Activated CD8-positive, alpha-beta memory T cell treated with anti-CD3 and anti-CD28 coated beads, Interleukin-2, amount 10 ng/mL, durations not matched to agents 7 days and 5 days (primary cell): ENCODE measurements at regions not wholly inside any gene's neighbourhood (a gene's known extent, or its start where the extent isn't known, plus 50 kb on each side); places are given as distances from the start of the nearest gene placed in this dataset.

Source experiments
- ATAC-seq: fragments of 150-1000 bp; cut with Tn5 transposase; one replicate; pipeline ENCODE4 v1.10.0; 2021; ENCODE audit warnings: moderate library complexity
- CTCF ChIA-PET: fragments of 350-600 bp; sonication (Branson Sonifier 250); formaldehyde crosslinking; loops from one replicate; lab custom pipeline; 2021; ENCODE audit warnings: antibody characterized with exemption; lab: Charles Lee
- DNase-seq: peaks from one replicate; pipeline ENCODE4 v3.0.0-alpha.2; 2020
- H3K27ac Mint-ChIP-seq: one replicate; pipeline ENCODE4 v1.8.0; 2021; ENCODE audit warnings: mild to moderate bottlenecking, mixed read lengths
- H3K27me3 Mint-ChIP-seq: one replicate; pipeline ENCODE4 v1.8.0; 2021; ENCODE audit warnings: mixed read lengths
- H3K36me3 Mint-ChIP-seq: one replicate; pipeline ENCODE4 v1.8.0; 2021; ENCODE audit warnings: mild to moderate bottlenecking, mixed read lengths
- H3K4me1 Mint-ChIP-seq: one replicate; pipeline ENCODE4 v1.8.0; 2021; ENCODE audit warnings: mixed read lengths
- H3K4me3 Mint-ChIP-seq: one replicate; pipeline ENCODE4 v1.8.0; 2021; ENCODE audit warnings: mild to moderate bottlenecking, moderate library complexity, mixed read lengths
- H3K9me3 Mint-ChIP-seq: one replicate; pipeline ENCODE4 v1.8.0; 2022; ENCODE audit warnings: low read depth, mixed read lengths

- ATAC-seq (no peak), DNase-seq (no peak)
- Mint-ChIP-seq H3K27ac (no peak overlapping the region), H3K9me3 (no peaks in the 10 kb centered on the region), H3K4me3 (no peak overlapping the region), H3K36me3 (no peaks in the 10 kb centered on the region), H3K27me3 (no peaks in the 10 kb centered on the region), H3K4me1 (no peaks in the 10 kb centered on the region)
- CTCF ChIA-PET: no interaction called here
Measured at GRCh38 chr18:10239991-10240634, 214.3 kb upstream of the APCDD1 start.

DNA sequence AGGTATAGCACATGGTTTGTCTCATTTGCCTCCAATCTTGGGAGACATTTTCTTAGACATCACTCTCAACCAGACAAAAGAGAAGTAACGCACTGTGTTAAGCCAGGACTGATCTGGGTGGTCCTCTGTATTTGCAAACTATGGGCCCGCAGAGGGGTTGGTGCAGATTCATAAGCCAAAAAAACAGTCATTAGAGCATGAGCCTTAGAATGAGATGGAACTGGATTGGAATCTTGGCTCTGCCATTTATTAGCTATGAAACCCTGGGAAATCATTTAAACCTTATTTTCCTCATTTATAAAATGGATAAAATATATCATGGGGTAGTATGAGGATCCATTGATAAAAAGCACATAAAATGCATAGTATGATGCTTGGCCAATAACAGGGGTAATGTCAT, 213.5 kb upstream of the APCDD1 start:
- Mint-ChIP-seq H3K36me3 (no peaks in the 10 kb centered on the region), H3K4me1 (no peaks in the 10 kb centered on the region), H3K27me3 (no peaks in the 10 kb centered on the region), H3K4me3 (no peak overlapping the region), H3K27ac (no peak overlapping the region), H3K9me3 (no peaks in the 10 kb centered on the region)
- CTCF ChIA-PET: no interaction called here
- ATAC-seq: no peak
- no peak for DNase-seq

DNA sequence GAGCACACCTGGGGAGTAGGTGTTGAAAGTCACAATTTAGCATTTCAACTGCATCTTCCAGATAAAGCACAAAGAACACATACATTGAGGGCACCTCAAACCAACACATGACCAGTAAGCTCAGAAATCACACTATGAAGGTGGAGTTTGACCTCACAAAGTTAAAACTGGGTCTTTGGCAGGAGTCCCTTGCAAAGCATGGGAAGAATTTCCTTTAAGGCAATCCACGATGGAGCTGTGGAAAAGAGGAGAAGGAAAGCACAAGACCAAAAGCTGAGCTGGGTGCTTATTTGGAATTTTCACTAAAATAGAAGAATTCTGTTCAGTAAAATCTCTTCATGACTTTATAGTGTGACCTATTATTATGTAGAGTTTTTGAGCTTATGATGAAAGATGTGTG, 212.9 kb upstream of the APCDD1 start:
- Mint-ChIP-seq H3K36me3 (no peaks in the 10 kb centered on the region), H3K27ac (no peak overlapping the region), H3K9me3 (no peaks in the 10 kb centered on the region), H3K4me1 (no peaks in the 10 kb centered on the region), H3K27me3 (no peaks in the 10 kb centered on the region), H3K4me3 (no peak overlapping the region)
- DNase-seq (no peak), ATAC-seq (no peak)
- CTCF ChIA-PET: no interaction called here

DNA sequence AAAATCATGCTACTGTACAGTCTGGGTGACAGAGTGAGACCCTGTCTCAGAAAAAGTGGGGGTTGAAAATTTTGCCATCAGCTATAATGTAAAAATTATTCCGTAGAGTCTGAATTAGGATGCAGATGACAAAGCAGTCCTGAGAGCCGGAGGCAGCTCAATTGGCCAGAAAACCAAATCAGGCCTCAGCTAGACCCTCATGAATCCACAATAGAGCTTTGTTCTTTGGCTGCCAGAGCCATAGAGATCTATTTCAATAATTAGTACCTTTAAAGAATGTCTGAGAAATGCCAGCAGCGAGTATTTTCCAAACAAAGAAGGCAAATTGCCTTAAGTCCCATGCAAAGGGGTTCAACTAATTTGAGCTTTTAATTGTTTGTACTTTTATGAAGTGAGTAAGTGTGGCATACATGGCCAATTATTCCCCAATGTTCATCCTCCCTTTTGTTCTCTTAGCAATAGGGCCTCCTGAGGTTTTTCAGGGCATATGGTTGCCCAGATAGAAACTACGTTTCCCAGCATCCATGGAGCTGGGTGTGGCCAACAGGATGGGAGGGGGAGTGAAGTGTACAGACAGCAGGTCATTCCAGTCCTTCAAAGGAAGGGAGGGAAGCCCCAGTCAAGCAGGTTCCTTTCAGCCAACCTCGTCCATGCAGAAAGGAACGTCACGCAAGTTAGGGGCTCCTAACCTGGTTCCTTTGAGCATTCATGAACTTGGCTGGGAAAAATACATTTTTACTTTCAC, 211.3 kb upstream of the APCDD1 start:
- no peak for ATAC-seq
- no peaks in the 10 kb centered on the region for H3K36me3 Mint-ChIP-seq
- no peak overlapping the region for H3K27ac Mint-ChIP-seq
- DNase-seq: no peak
- CTCF ChIA-PET: no interaction called here
- H3K9me3 Mint-ChIP-seq: no peaks in the 10 kb centered on the region
- H3K27me3 Mint-ChIP-seq: no peaks in the 10 kb centered on the region
- H3K4me1 Mint-ChIP-seq: no peaks in the 10 kb centered on the region
- H3K4me3 Mint-ChIP-seq: no peak overlapping the region

GRCh38 chr18:10244341-10244740, 210.1 kb upstream of the APCDD1 start:
- no peaks in the 10 kb centered on the region for H3K36me3 Mint-ChIP-seq
- no peak overlapping the region for H3K27ac Mint-ChIP-seq
- H3K4me1 Mint-ChIP-seq: no peaks in the 10 kb centered on the region
- no peaks in the 10 kb centered on the region for H3K27me3 Mint-ChIP-seq
- DNase-seq (no peak), ATAC-seq (no peak)
- CTCF ChIA-PET: no interaction called here
- no peaks in the 10 kb centered on the region for H3K9me3 Mint-ChIP-seq
- H3K4me3 Mint-ChIP-seq: no peak overlapping the region

GRCh38 chr18:10245031-10245845, 209.2 kb upstream of the APCDD1 start:
- DNase-seq (no peak), ATAC-seq (no peak)
- no peaks in the 10 kb centered on the region for H3K27me3 Mint-ChIP-seq
- CTCF ChIA-PET: no interaction called here
- no peaks in the 10 kb centered on the region for H3K36me3 Mint-ChIP-seq
- H3K4me1 Mint-ChIP-seq: no peaks in the 10 kb centered on the region
- no peak overlapping the region for H3K27ac Mint-ChIP-seq
- H3K4me3 Mint-ChIP-seq: no peak overlapping the region
- H3K9me3 Mint-ChIP-seq: no peaks in the 10 kb centered on the region

DNA sequence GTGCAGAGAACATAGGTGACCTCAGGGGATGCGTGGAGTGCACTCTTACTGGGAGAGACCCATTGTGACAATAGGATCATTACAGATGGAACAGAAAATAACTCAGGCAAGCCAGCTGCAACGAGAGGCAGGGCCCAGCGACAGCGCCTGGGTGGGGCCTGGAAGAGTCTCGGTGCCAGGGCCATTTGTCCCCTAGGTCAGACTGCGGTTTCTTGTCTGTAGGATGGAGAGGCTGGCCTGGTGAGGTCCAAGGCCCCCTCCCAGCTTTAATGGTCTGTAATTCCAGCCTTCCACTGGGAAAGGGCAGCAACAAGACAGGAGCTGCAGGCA, 208.6 kb upstream of the APCDD1 start:
- ATAC-seq: no peak
- Mint-ChIP-seq H3K4me3 (no peak overlapping the region), H3K27me3 (no peaks in the 10 kb centered on the region), H3K36me3 (no peaks in the 10 kb centered on the region), H3K27ac (no peak overlapping the region), H3K9me3 (no peaks in the 10 kb centered on the region), H3K4me1 (no peaks in the 10 kb centered on the region)
- DNase-seq: no peak
- CTCF ChIA-PET: no interaction called here

GRCh38 chr18:10247021-10247741, 207.3 kb upstream of the APCDD1 start:
- no peak for DNase-seq
- H3K4me3 Mint-ChIP-seq: no peak overlapping the region
- no peak for ATAC-seq
- CTCF ChIA-PET: no interaction called here
- H3K27ac Mint-ChIP-seq: no peak overlapping the region
- H3K4me1 Mint-ChIP-seq: no peaks in the 10 kb centered on the region
- no peaks in the 10 kb centered on the region for H3K27me3 Mint-ChIP-seq
- no peaks in the 10 kb centered on the region for H3K36me3 Mint-ChIP-seq
- H3K9me3 Mint-ChIP-seq: no peaks in the 10 kb centered on the region

DNA sequence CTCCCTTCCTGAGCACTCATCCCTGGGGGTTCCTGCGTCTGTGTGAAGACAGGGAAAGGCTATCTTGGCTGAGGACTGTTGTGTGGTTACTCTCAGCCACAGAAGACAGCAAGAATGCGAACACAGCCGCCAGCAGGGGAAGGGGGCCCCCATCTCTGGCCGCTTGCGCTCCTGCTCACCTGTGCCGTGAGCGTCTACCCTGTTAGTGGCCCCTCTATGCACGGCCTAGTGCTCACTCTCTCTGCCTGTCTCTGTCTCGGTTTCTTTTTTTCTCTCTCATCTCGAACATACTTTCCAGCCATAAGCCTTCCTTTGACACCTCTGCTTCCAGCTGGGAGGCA, 206.7 kb upstream of the APCDD1 start:
- Mint-ChIP-seq H3K36me3 (no peaks in the 10 kb centered on the region), H3K4me1 (no peaks in the 10 kb centered on the region)
- CTCF ChIA-PET: no interaction called here

DNA sequence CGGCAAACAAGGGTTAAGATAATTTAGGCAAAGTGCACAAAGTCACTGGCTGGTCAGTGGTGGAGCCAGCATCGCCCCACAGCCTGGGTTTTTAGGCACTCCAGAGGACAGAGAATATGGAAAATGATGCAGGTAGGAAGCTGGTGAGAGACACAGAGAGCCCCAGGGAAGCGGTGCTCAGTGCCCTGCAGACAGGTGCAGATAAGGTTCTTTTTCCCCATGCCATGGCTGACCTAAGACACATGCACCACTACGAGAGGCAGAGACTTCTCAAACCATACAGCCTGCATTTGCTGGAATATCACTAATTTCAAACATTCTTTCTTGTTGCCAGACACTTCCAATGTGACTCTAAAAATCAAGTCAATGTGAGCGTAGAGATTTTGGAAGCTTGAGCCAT, 205.7 kb upstream of the APCDD1 start:
- no peaks in the 10 kb centered on the region for H3K36me3 Mint-ChIP-seq
- no peak overlapping the region for H3K4me3 Mint-ChIP-seq
- H3K27me3 Mint-ChIP-seq: no peaks in the 10 kb centered on the region
- H3K4me1 Mint-ChIP-seq: no peaks in the 10 kb centered on the region
- no peak overlapping the region for H3K27ac Mint-ChIP-seq
- CTCF ChIA-PET: no interaction called here
- DNase-seq (no peak), ATAC-seq (no peak)
- no peaks in the 10 kb centered on the region for H3K9me3 Mint-ChIP-seq

More for the DNA sequence above, 206.7 kb upstream of the APCDD1 start:
- no peak for ATAC-seq
- Mint-ChIP-seq H3K4me3 (no peak overlapping the region), H3K27me3 (no peaks in the 10 kb centered on the region), H3K9me3 (no peaks in the 10 kb centered on the region), H3K27ac (no peak overlapping the region)
- DNase-seq: no peak

GRCh38 chr18:10249270-10249669, 205.2 kb upstream of the APCDD1 start:
- Mint-ChIP-seq H3K4me3 (no peak overlapping the region), H3K36me3 (no peaks in the 10 kb centered on the region), H3K27ac (no peak overlapping the region), H3K9me3 (no peaks in the 10 kb centered on the region), H3K27me3 (no peaks in the 10 kb centered on the region), H3K4me1 (no peaks in the 10 kb centered on the region)
- ATAC-seq: no peak
- no peak for DNase-seq
- CTCF ChIA-PET: no interaction called here

DNA sequence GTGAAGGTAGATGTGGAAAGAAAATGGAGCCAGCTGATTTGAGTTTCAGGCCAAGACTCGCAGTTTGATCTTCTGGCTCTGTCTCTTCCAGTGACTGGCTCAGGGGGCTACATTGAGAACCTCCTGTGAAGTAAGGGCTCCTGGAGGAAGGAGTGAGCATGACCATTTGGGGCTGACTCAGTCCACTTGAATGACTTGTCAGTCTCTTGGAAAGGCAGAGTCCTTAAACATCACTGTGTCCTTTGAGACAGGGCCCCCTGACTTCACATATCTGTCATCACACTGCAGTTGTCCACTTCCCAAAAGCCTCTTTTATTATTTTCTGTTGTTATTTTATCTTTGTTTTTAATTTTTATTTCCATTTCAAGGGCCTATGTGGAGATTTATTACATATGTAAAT, 204.6 kb upstream of the APCDD1 start:
- Mint-ChIP-seq H3K9me3 (no peaks in the 10 kb centered on the region), H3K4me3 (no peak overlapping the region), H3K36me3 (no peaks in the 10 kb centered on the region), H3K27me3 (no peaks in the 10 kb centered on the region), H3K4me1 (no peaks in the 10 kb centered on the region), H3K27ac (no peak overlapping the region)
- no peak for ATAC-seq
- no peak for DNase-seq
- CTCF ChIA-PET: no interaction called here

DNA sequence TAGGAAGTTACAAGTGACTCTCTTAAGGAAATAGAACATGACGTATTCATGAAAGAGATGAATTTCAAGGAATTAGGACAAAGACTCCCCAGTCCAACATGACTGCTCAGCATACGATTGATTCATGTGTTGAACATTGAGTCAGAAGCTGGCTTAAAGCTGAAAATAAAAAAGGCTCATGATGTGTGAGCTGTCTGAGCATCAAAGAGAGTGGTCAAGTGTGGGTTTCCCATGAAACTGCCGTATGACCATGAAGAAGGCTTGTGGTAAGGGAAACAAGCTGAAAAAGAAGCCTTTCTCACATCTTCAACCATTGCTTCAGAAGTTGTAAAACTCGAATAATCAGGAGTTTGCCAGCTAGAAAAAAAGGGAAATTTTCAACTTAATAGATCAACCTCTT, 201.9 kb upstream of the APCDD1 start:
- no peak overlapping the region for H3K27ac Mint-ChIP-seq
- H3K27me3 Mint-ChIP-seq: no peaks in the 10 kb centered on the region
- no peaks in the 10 kb centered on the region for H3K9me3 Mint-ChIP-seq
- no peak overlapping the region for H3K4me3 Mint-ChIP-seq
- CTCF ChIA-PET: no interaction called here
- H3K36me3 Mint-ChIP-seq: no peaks in the 10 kb centered on the region
- DNase-seq: no peak
- H3K4me1 Mint-ChIP-seq: no peaks in the 10 kb centered on the region
- ATAC-seq: no peak
